ENCODE measurements at regions not wholly inside any gene's neighbourhood (a gene's known extent, or its start where the extent isn't known, plus 50 kb on each side); places are given as distances from the start of the nearest gene placed in this dataset.

GRCh38 chr2:57782587-57782986, 264.0 kb upstream of the VRK2 start:
- TF ChIP-seq TAF1 (CRISPR knock-in tag; IDR thresholded peaks at IDR 0.05) (no peak), ARNT (IDR thresholded peaks at IDR 0.05) (no peak), NFE2L2 (IDR thresholded peaks at IDR 0.05; ENCODE audit: low read length) (no peak), TCF7L2 (IDR thresholded peaks at IDR 0.05; ENCODE audit: low read depth, low read length) (no peak), PCBP1 (IDR thresholded peaks at IDR 0.05; ENCODE audit: borderline replicate concordance, low read depth, low read length) (no peak), ZNF343 (CRISPR knock-in tag; IDR thresholded peaks at IDR 0.05) (no peak), MAX (IDR thresholded peaks at IDR 0.05) (no peak)
